Neural cell (in vitro differentiated cells): ENCODE measurements at regions not wholly inside any gene's neighbourhood (a gene's known extent, or its start where the extent isn't known, plus 50 kb on each side); places are given as distances from the start of the nearest gene placed in this dataset.
A peak's percentile ranks its signal among the peaks of the same experiment; 100 is the strongest.

Experiments
- H2AFZ ChIP-seq: fragments of 200-600, 300-800 bp; sonication (generic), shearing (Covaris generic); 2 replicates; pipeline ENCODE4 v1.6.0; 2014; ENCODE audit warnings: low read depth, mild to moderate bottlenecking, antibody characterized with exemption, low read length, moderate library complexity
- H3F3A ChIP-seq: fragments of 200-600 bp; shearing (Covaris generic); 2 replicates; pipeline ENCODE4 v1.6.1; 2016; ENCODE audit warnings: mild to moderate bottlenecking, moderate library complexity, mixed read lengths, antibody characterized with exemption, low read length; ENCODE audit not compliant: insufficient read depth, poor library complexity, severe bottlenecking
- H3K27ac ChIP-seq: fragments of 200-600, 300-800 bp; sonication (generic), shearing (Covaris generic); 2 replicates; pipeline ENCODE4 v1.5.1; 2014; ENCODE audit warnings: mild to moderate bottlenecking, low read length, moderate library complexity
- H3K27me3 ChIP-seq: fragments of 300-800, 200-600 bp; sonication (generic), shearing (Covaris generic); 2 replicates; pipeline ENCODE4 v1.6.0; 2014; ENCODE audit warnings: mild to moderate bottlenecking, low read depth, low read length, moderate library complexity; ENCODE audit not compliant: insufficient read depth
- H3K36me3 ChIP-seq: fragments of 300-800, 200-600 bp; sonication (generic), shearing (Covaris generic); 2 replicates; pipeline ENCODE4 v1.5.1; 2014; ENCODE audit warnings: mild to moderate bottlenecking, antibody characterized with exemption, low read length, moderate library complexity; ENCODE audit not compliant: insufficient read depth
- H3K4me2 ChIP-seq: fragments of 300-800, 200-600 bp; sonication (generic), shearing (Covaris generic); 2 replicates; pipeline ENCODE4 v1.6.0; 2014; ENCODE audit warnings: mild to moderate bottlenecking, low read length
- H3K4me3 ChIP-seq: fragments of 300-800, 200-600 bp; sonication (generic), shearing (Covaris generic); 2 replicates; pipeline ENCODE4 v1.5.1; 2014; ENCODE audit warnings: mild to moderate bottlenecking, low read length, moderate library complexity
- H3K79me2 ChIP-seq: fragments of 200-600 bp; shearing (Covaris generic); replicated peaks from 2 replicates; pipeline ENCODE4 v1.6.0; 2014; ENCODE audit warnings: mild to moderate bottlenecking, low read length, moderate library complexity; ENCODE audit not compliant: insufficient read depth
- H3K9ac ChIP-seq: fragments of 300-800, 200-600 bp; sonication (generic), shearing (Covaris generic); 2 replicates; pipeline ENCODE4 v1.6.1; 2016; ENCODE audit warnings: mild to moderate bottlenecking, low read length, mixed read lengths
- H3K9me2 ChIP-seq: fragments of 200-600 bp; shearing (Covaris generic); 2 replicates; pipeline ENCODE4 v1.6.1; 2016; ENCODE audit warnings: mild to moderate bottlenecking, low read length, mixed read lengths; ENCODE audit not compliant: insufficient read depth
- H3K9me3 ChIP-seq: fragments of 200-600, 300-800 bp; sonication (generic), shearing (Covaris generic); 2 replicates; pipeline ENCODE4 v1.6.1; 2016; ENCODE audit warnings: mild to moderate bottlenecking, mixed run types, low read length, moderate library complexity, mixed read lengths
- H4K20me1 ChIP-seq: fragments of 200-600 bp; shearing (Covaris generic); 2 replicates; pipeline ENCODE4 v1.6.1; 2016; ENCODE audit warnings: mild to moderate bottlenecking, mixed run types; ENCODE audit not compliant: insufficient read depth
- EP300 ChIP-seq: fragments of 450-650 bp; conservative IDR thresholded peaks from 2 replicates; pipeline ENCODE4 v1.6.1; 2014; ENCODE audit warnings: antibody characterized with exemption, mild to moderate bottlenecking, moderate library complexity; ENCODE audit not compliant: poor library complexity, severe bottlenecking
- EZH2 ChIP-seq: fragments of 200-600, 300-800 bp; shearing (Covaris generic), sonication (generic); IDR thresholded peaks from 2 replicates; pipeline ENCODE4 v1.6.1; 2014; ENCODE audit warnings: antibody characterized with exemption, low read length, borderline replicate concordance, mild to moderate bottlenecking; ENCODE audit not compliant: insufficient read depth, poor library complexity, severe bottlenecking
- MXI1 ChIP-seq: fragments of 450-650 bp; conservative IDR thresholded peaks from 2 replicates; pipeline ENCODE4 v1.6.1; 2014; ENCODE audit warnings: antibody characterized with exemption, mild to moderate bottlenecking; ENCODE audit not compliant: poor library complexity, severe bottlenecking
- POLR2AphosphoS5 ChIP-seq: IDR thresholded peaks from 2 replicates; pipeline ENCODE4 v1.6.1; 2012
- RAD21 ChIP-seq: fragments of 450-650 bp; conservative IDR thresholded peaks from 2 replicates; pipeline ENCODE4 v1.6.1; 2014; ENCODE audit warnings: antibody characterized with exemption, mild to moderate bottlenecking, moderate library complexity
- REST ChIP-seq: IDR thresholded peaks from 2 replicates; pipeline ENCODE4 v1.6.1; 2012; ENCODE audit warnings: borderline replicate concordance
- SMC3 ChIP-seq: fragments of 450-650 bp; conservative IDR thresholded peaks from 2 replicates; pipeline ENCODE4 v1.6.1; 2014; ENCODE audit warnings: antibody characterized with exemption, mild to moderate bottlenecking, moderate library complexity; ENCODE audit not compliant: poor library complexity
- TAF1 ChIP-seq: IDR thresholded peaks from 2 replicates; pipeline ENCODE4 v1.6.1; 2012; ENCODE audit warnings: low read depth
- TF ChIP-seq, protein P1 (sequence below): fragments of 450-650 bp; IDR thresholded peaks from 2 replicates; pipeline ENCODE4 v1.5.1; 2014; ENCODE audit warnings: antibody characterized with exemption, mild to moderate bottlenecking, moderate library complexity; ENCODE audit not compliant: poor library complexity, severe bottlenecking

DNA sequence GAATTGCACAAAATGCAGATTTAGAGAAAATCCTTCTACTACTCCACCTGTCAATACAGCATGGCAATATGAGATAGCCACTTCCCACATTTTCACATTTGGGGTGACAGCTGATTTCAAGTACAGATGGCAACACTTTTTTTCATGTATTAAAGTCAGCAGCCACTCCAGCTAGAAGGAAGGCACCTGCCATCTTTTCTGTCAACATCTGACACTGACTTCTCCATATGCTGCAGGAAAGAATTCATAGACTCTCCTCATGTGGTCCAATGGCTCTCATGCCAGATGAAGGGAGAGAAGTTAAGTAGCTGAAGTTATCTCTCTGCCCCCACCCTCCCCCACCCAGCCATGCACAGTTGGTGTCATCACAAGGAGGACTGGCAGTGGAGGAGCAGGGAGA lies 912.0 kb downstream of the SORCS1 start:
- Histone ChIP-seq H3K9ac (no peak overlapping the region), H3K9me2 (no peaks in the 10 kb centered on the region), H3K4me3 (no peak overlapping the region), H3K27ac (no peak overlapping the region), H4K20me1 (no peaks in the 10 kb centered on the region), H3K4me2 (no peak overlapping the region), H3K27me3 (no peaks in the 10 kb centered on the region), H3F3A (no peaks in the 10 kb centered on the region), H3K36me3 (no peaks in the 10 kb centered on the region), H2AFZ (no peak overlapping the region), H3K9me3 (no peaks in the 10 kb centered on the region), H3K79me2 (no peaks in the 10 kb centered on the region)
- TF ChIP-seq EP300 (peak; percentile 58), EZH2 (no peak)

DNA sequence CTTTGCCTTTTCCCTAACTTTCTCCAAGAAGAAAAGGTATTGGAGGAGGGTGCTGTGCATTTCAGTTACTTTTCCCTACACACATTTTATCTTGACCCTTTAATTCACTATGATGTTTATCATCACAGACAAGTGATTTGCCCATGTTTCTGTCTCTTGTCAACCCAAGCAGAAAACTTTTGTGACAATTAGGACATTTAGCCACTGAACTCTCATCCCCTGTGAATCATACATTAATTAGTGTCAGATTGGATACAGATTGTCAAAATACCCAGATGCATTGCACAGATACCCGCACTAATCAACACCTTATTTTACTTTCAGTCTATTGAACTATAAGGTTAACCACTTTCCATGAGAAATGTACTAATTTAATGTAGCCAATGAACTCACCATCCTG lies 912.9 kb downstream of the SORCS1 start:
- Histone ChIP-seq H2AFZ (no peak overlapping the region), H3K4me3 (no peak overlapping the region), H3K27me3 (no peaks in the 10 kb centered on the region), H3K4me2 (no peak overlapping the region), H3K9me2 (no peaks in the 10 kb centered on the region), H3K36me3 (no peaks in the 10 kb centered on the region), H3K9ac (no peak overlapping the region), H4K20me1 (no peaks in the 10 kb centered on the region), H3K79me2 (no peaks in the 10 kb centered on the region), H3K27ac (no peak overlapping the region), H3F3A (no peaks in the 10 kb centered on the region), H3K9me3 (no peaks in the 10 kb centered on the region)
- TF ChIP-seq SMC3, result no peak
- TF ChIP-seq TAF1, result no peak
- TF ChIP-seq, protein P1, sequence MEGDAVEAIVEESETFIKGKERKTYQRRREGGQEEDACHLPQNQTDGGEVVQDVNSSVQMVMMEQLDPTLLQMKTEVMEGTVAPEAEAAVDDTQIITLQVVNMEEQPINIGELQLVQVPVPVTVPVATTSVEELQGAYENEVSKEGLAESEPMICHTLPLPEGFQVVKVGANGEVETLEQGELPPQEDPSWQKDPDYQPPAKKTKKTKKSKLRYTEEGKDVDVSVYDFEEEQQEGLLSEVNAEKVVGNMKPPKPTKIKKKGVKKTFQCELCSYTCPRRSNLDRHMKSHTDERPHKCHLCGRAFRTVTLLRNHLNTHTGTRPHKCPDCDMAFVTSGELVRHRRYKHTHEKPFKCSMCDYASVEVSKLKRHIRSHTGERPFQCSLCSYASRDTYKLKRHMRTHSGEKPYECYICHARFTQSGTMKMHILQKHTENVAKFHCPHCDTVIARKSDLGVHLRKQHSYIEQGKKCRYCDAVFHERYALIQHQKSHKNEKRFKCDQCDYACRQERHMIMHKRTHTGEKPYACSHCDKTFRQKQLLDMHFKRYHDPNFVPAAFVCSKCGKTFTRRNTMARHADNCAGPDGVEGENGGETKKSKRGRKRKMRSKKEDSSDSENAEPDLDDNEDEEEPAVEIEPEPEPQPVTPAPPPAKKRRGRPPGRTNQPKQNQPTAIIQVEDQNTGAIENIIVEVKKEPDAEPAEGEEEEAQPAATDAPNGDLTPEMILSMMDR, result no peak
- no peak for TF ChIP-seq RAD21
- TF ChIP-seq MXI1, result no peak
- TF ChIP-seq EP300, result no peak
- TF ChIP-seq EZH2, result no peak
- no peak for TF ChIP-seq POLR2AphosphoS5
- TF ChIP-seq REST, result no peak

DNA sequence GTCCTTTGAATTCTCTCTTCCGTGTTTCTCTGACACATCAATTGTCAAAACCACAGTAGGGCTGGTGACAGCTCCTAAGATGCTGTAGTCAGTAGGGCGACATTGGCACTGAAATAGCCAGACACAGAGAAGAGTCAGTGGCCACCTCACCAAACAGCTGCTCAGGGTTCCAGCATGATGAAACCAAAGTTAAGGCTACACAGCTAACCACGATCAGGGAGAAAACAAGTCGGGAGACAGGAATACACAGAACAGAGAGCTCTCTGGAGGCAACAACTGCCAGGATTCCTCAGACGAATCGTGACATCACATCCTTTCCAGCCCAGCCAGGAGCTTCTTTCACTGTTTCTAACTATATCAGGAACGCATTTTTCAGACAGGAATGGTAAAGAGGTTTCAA lies 922.2 kb downstream of the SORCS1 start:
- H3K4me2 ChIP-seq, result no peak overlapping the region
- H3K27ac ChIP-seq, result no peak overlapping the region
- no peak overlapping the region for H3K9ac ChIP-seq
- no peaks in the 10 kb centered on the region for H3K27me3 ChIP-seq
- H3K36me3 ChIP-seq, result no peaks in the 10 kb centered on the region
- no peak overlapping the region for H2AFZ ChIP-seq
- H4K20me1 ChIP-seq, result no peaks in the 10 kb centered on the region
- H3K9me3 ChIP-seq, result no peaks in the 10 kb centered on the region
- TF ChIP-seq RAD21 (no peak), REST (no peak), MXI1 (no peak), EZH2 (no peak), SMC3 (no peak), POLR2AphosphoS5 (no peak), TAF1 (no peak), EP300 (no peak)
- TF ChIP-seq, protein P1, result no peak
- no peaks in the 10 kb centered on the region for H3F3A ChIP-seq
- no peaks in the 10 kb centered on the region for H3K79me2 ChIP-seq
- H3K4me3 ChIP-seq, result no peak overlapping the region
- H3K9me2 ChIP-seq, result no peaks in the 10 kb centered on the region
